ENCODE measurements at regions not wholly inside any gene's neighbourhood (a gene's known extent, or its start where the extent isn't known, plus 50 kb on each side); places are given as distances from the start of the nearest gene placed in this dataset.
A peak's percentile ranks its signal among the peaks of the same experiment; 100 is the strongest.

DNA sequence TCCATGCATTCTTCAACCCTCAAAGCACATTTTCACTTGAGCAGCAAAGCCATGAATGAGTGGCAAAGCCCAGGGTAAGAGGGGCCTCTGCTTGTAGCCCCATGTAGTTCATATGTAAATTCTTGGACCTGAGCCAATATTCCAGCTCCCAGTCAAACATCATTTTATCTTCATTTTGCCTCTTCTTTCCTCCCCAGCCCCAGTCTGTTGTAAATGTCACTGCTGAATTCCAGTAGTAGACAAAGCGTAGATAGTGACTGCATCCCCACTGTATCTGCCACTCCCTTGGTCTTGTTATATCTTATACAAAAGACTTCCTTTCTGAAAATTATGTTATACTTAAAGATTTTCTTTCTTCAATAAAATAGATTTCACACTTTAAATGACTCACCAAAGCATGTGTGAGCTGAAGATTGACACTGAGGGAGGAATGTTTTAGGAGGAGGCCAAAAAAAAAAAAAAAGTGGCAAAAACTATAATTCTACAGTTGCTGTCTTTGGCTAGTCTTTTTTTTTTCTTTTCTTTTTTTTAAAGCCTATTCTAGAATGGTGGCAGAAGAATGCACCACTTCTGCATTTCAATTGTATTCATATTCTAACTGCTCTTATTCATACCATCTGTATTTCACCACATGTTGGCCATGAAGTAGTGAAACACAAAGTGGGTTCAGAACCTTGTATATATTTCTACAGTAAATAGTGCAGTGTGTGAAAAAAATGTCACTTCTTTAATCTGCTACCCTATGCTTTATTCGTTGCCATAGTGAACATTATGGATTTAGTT is 306.1 kb downstream of the CPS1 start (continued):
- TF ChIP-seq, protein P1, sequence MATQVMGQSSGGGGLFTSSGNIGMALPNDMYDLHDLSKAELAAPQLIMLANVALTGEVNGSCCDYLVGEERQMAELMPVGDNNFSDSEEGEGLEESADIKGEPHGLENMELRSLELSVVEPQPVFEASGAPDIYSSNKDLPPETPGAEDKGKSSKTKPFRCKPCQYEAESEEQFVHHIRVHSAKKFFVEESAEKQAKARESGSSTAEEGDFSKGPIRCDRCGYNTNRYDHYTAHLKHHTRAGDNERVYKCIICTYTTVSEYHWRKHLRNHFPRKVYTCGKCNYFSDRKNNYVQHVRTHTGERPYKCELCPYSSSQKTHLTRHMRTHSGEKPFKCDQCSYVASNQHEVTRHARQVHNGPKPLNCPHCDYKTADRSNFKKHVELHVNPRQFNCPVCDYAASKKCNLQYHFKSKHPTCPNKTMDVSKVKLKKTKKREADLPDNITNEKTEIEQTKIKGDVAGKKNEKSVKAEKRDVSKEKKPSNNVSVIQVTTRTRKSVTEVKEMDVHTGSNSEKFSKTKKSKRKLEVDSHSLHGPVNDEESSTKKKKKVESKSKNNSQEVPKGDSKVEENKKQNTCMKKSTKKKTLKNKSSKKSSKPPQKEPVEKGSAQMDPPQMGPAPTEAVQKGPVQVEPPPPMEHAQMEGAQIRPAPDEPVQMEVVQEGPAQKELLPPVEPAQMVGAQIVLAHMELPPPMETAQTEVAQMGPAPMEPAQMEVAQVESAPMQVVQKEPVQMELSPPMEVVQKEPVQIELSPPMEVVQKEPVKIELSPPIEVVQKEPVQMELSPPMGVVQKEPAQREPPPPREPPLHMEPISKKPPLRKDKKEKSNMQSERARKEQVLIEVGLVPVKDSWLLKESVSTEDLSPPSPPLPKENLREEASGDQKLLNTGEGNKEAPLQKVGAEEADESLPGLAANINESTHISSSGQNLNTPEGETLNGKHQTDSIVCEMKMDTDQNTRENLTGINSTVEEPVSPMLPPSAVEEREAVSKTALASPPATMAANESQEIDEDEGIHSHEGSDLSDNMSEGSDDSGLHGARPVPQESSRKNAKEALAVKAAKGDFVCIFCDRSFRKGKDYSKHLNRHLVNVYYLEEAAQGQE (IDR thresholded peaks at IDR 0.05; ENCODE audit: unreplicated experiment), result no peak

DNA sequence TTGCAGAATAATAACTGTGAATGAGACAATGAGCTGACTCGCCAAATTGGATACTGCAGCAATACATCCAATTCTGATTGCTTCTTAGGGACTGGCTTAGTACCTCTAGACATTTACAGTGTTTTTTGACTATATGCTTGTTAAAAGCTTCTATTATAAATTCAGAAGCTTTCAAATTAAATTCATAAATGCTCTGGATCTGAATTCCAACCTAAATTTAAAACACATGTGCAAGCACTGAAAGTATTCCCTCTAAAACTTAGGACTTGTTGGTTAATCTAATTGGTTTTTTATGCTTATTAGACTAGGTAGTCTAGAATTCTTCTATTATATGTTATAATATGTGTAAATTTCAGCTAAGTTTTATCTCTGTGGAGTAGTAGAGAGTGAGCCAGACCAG is 306.9 kb downstream of the CPS1 start:
- Histone ChIP-seq H3K27ac (ENCODE audit: low read depth) (no peak overlapping the region), H3K36me3 (ENCODE audit: insufficient read depth) (no peaks in the 10 kb centered on the region), H4K20me1 (replicated peaks; ENCODE audit: insufficient read depth) (no peaks in the 10 kb centered on the region), H3K9me2 (ENCODE audit: insufficient read depth) (no peaks in the 10 kb centered on the region), H3K27me3 (ENCODE audit: insufficient read depth) (no peaks in the 10 kb centered on the region), H3K4me3 (no peak overlapping the region), H2AFZ (no peak overlapping the region), H3K79me2 (replicated peaks; ENCODE audit: insufficient read depth) (no peaks in the 10 kb centered on the region), H3K4me2 (0 out of 2 replicates have a peak overlapping the region, but pooled peaks have one; percentile 33), H3F3A (replicated peaks; ENCODE audit: low read depth) (no peaks in the 10 kb centered on the region), H3K4me1 (ENCODE audit: insufficient read depth) (peaks cover 42% of the 10 kb centered on the region)
- Mint-ChIP-seq H3K4me3 (no peak overlapping the region), H3K27me3 (ENCODE audit: insufficient read depth, low read depth, poor library complexity) (no peaks in the 10 kb centered on the region), H3K9me3 (no peaks in the 10 kb centered on the region), H3K4me1 (peaks cover 42% of the 10 kb centered on the region), H3K36me3 (ENCODE audit: low read depth) (no peaks in the 10 kb centered on the region), H3K27ac (no peak overlapping the region)
- no peak for ATAC-seq
- no peak for DNase-seq (ENCODE audit: low spot score)
- TF ChIP-seq POLR2AphosphoS5 (IDR thresholded peaks at IDR 0.05; ENCODE audit: low read depth) (no peak), JUNB (IDR thresholded peaks at IDR 0.05; ENCODE audit: unreplicated experiment) (no peak), ZNF331 (CRISPR knock-in tag; IDR thresholded peaks at IDR 0.05; ENCODE audit: low read depth) (no peak), STAT1 (IDR thresholded peaks at IDR 0.05; ENCODE audit: unreplicated experiment) (no peak), CTCF (conservative IDR thresholded peaks at IDR 0.05; ENCODE audit: low read depth in 2 of 2) (no peak), CREB1 (CRISPR knock-in tag; IDR thresholded peaks at IDR 0.05; ENCODE audit: low read depth) (no peak), EZH2 (IDR thresholded peaks at IDR 0.05; ENCODE audit: low read depth, unreplicated experiment) (no peak), NANOG (IDR thresholded peaks at IDR 0.05; ENCODE audit: borderline replicate concordance) (no peak), ETS1 (IDR thresholded peaks at IDR 0.05) (no peak), ZNF462 (CRISPR knock-in tag; IDR thresholded peaks at IDR 0.05) (no peak), EZH2phosphoT487 (IDR thresholded peaks at IDR 0.05; ENCODE audit: unreplicated experiment) (no peak)

Data from GM23338 (cell line).